Hematopoietic multipotent progenitor cell treated with erythropoietin and hydrocortisone succinate and interleukin-3 and kit ligand, for 4 days (in vitro differentiated cells): ENCODE measurements at regions not wholly inside any gene's neighbourhood (a gene's known extent, or its start where the extent isn't known, plus 50 kb on each side); places are given as distances from the start of the nearest gene placed in this dataset.
A peak's percentile ranks its signal among the peaks of the same experiment; 100 is the strongest.

ENCODE experiments used
- DNase-seq: peaks from one replicate; pipeline ENCODE4 v3.0.0-alpha.2; 2015

DNA sequence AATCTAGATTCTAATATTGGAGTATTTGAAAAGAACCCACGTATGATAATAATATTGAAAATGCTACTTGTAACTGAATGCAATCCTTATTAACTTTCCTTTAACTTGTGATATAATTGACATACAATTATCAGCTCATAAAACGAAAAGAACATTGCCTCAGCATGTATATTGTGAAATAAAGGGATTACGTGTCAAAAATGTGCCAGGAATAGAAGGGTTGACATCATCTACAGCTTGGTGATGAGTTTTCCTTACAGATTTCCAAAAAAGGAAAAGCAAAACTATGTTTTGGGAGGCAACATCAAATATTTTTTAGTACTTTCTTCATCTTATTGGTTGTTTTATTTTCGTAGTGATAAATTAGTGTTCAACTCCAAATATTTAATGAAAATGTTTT lies 266.0 kb upstream of the PTGER4 start:
- no peak for DNase-seq

GRCh38 chr5:40412771-40413170 lies 266.9 kb upstream of the PTGER4 start:
- no peak for DNase-seq

DNA sequence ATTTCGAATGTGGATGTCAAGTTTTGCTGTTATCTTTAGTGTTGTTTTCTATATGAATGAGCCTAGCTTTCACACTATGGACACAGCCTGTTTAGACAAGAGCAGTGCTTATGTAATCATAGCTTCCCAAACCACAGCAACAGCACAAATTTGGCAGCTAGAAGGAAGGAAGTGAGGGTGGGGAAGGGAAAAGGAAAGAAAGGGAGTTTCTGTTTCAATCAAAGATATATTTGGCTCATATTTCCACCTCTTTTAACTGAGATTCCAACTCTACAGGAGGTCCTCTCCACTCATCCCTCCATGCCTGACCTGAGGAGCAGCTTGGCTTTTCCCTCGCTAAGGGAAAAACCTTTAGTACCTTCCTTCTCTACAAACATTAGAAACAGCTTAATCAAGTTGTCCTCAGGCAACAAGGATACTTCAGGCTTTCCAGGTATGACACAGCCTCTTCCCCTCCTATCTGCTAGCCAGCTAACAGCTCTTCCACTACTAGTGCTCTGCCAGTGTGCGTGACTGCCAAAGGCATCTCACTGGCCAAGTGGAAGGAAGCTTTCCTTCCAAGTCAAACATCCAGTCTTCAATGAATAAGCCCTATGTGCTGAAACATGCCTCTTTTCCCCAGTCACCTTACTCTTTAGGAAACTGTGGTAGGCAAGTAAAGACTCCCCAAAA lies 268.6 kb upstream of the PTGER4 start:
- peak; percentile 45 for DNase-seq

GRCh38 chr5:40410231-40410861 lies 269.4 kb upstream of the PTGER4 start:
- DNase-seq, result peak; percentile 59

GRCh38 chr5:40409601-40410000 lies 270.1 kb upstream of the PTGER4 start:
- DNase-seq, result peak; percentile 53

- peak; percentile 45 for DNase-seq
Observed at GRCh38 chr5:40406741-40407211, 272.9 kb upstream of the PTGER4 start.

- DNase-seq, result no peak
Observed at GRCh38 chr5:40405996-40406740, 273.5 kb upstream of the PTGER4 start.

DNA sequence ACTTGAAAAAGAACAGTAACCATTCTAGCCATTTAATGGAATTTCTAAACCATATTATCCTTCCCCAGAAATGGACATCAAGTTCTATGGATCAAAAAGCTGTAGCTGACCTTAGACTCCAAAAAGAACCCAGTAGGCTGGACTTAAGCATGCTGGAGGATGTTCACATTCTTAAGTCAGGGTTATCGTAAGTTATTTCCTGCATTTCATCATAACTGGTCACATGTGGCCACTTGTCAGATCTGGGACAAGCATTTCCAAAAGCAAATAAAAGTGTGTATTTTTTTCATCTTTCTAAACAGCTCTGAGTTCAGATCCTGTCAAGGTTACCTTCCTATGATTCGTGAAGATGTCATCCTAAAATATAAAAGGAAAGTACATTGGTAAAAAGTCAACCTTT lies 274.5 kb upstream of the PTGER4 start:
- DNase-seq, result peak; percentile 54

DNA sequence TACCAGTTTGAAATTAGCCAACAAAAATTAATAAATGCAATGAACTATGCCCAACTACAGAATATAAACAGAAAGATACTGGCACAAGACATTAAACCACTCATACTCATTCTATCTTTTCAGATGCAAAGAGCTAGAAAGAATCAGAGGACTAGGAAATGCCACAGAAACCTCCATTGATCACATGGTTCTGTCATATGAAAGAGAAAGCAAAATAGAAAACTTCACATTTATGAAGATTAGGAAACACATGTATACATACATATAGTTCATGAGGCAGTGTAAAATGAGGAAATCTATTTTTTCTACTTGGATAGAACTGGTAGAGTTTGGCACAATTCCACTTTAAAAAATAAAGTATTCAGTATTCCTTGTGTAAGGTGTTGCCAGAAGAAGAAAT lies 275.1 kb upstream of the PTGER4 start:
- peak; percentile 39 for DNase-seq

- DNase-seq, result no peak
Observed at GRCh38 chr5:40402007-40402364, 277.7 kb upstream of the PTGER4 start.

- no peak for DNase-seq
Observed at GRCh38 chr5:40401284-40402006, 278.3 kb upstream of the PTGER4 start.

GRCh38 chr5:40400245-40400644 lies 279.5 kb upstream of the PTGER4 start:
- no peak for DNase-seq

DNA sequence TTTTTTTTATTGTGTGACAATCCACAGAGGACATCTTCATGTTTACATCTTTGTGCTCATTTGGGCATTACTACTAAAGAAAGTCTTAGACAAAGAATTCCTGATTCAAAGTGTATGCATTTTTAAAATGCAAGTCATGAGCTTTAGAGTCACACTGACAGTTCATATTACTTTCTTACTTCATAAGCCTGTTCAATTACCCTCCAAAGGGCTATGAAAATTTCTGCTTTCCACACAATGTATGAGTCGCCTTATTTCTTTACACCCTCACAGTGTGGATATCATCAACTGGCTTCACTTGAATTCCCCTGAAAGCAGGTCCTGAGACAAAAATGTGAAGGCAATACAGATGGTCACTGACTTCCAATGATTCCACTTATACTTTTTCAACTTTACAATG lies 280.4 kb upstream of the PTGER4 start:
- DNase-seq, result no peak

- no peak for DNase-seq
Observed at GRCh38 chr5:40397976-40398375, 281.7 kb upstream of the PTGER4 start.

- DNase-seq, result no peak
Observed at GRCh38 chr5:40397091-40397490, 282.6 kb upstream of the PTGER4 start.

GRCh38 chr5:40396317-40396716 lies 283.4 kb upstream of the PTGER4 start:
- DNase-seq, result no peak

- DNase-seq, result no peak
Observed at GRCh38 chr5:40395251-40395650, 284.5 kb upstream of the PTGER4 start.

- DNase-seq, result no peak
Observed at GRCh38 chr5:40394698-40395097, 285.0 kb upstream of the PTGER4 start.

DNA sequence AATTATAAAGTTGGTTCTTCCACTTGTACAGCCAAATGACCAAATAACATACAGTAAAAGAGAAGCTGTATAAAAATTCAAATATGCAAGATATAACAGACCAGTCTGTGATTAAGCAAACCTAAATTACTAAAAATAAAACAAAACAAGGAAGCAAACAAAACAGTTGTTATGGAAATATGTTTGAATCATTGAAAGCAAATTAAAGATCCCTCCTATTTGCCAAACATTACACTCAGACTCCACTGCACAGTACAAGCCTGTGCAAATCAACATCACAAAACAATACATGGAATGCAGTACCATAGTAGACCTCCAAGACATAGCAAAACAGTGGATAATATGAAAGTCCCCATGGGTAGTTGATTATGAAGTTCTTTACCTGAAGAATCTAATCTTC lies 288.1 kb upstream of the PTGER4 start:
- no peak for DNase-seq

DNA sequence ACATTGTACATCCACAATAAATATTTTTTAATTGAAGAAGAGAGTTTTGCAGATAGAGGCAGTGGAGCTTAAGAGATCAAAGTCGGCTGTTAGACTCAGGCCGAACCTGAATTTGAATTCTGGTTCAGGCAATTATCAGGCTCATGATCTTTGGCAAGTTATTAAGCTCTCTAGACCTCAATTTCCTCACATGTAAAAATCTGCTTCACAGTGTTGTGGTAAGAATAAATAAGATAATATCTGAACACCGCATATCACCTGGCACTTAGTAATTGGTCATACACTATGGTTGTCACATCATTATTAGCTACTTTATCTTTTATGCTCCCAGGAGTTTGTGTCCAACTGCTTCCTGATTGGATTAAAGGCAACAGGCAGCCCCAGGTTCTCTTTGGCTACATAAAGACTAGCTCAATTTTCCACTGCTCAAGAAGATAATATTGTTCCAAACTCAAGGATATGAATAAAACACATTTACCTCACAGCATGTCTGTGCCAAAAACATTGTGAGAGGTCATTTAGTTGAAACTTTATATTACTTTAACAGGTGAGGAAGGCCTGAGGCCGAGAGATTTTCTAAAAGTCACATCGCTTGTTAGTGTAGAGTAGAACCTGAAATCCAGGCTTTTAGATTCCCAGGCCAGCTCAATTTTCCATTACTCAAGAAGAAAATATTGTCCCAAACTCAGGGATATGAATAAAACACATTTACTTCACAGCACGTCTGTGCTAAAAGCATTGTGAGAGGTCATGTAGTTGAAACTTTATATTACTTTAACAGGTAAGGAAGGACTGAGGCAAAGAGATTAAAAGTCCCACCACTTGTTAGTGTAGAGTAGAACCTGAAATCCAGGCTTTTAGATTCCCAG lies 289.2 kb upstream of the PTGER4 start:
- peak; percentile 34 for DNase-seq

- DNase-seq, result no peak
Observed at GRCh38 chr5:40389591-40389990, 290.1 kb upstream of the PTGER4 start.

GRCh38 chr5:40386289-40386688 lies 293.4 kb upstream of the PTGER4 start:
- peak; percentile 81 for DNase-seq
